Activated T-cell treated with anti-CD3 and anti-CD28 coated beads for 48 hours (primary cell): ENCODE measurements at regions not wholly inside any gene's neighbourhood (a gene's known extent, or its start where the extent isn't known, plus 50 kb on each side); places are given as distances from the start of the nearest gene placed in this dataset.

Experiments
- DNase-seq: peaks from one replicate; pipeline ENCODE4 v3.0.0-alpha.2; 2020; ENCODE audit warnings: low read depth

- no peak for DNase-seq
Measured at GRCh38 chr12:77294016-77294415, 228.6 kb upstream of the E2F7 start.

GRCh38 chr12:77274926-77275325 is 209.6 kb upstream of the E2F7 start:
- no peak for DNase-seq

- no peak for DNase-seq
Measured at GRCh38 chr12:77273898-77274297, 208.5 kb upstream of the E2F7 start.

- no peak for DNase-seq
Measured at GRCh38 chr12:77256956-77257355, 191.6 kb upstream of the E2F7 start.

- DNase-seq: no peak
Measured at GRCh38 chr12:77253321-77253720, 188.0 kb upstream of the E2F7 start.

GRCh38 chr12:77251799-77252198 is 186.4 kb upstream of the E2F7 start:
- DNase-seq: no peak

- DNase-seq: no peak
Measured at GRCh38 chr12:77249892-77250291, 184.5 kb upstream of the E2F7 start.

GRCh38 chr12:77248036-77248435 is 182.7 kb upstream of the E2F7 start:
- no peak for DNase-seq

GRCh38 chr12:77247542-77247941 is 182.2 kb upstream of the E2F7 start:
- DNase-seq: no peak

- DNase-seq: no peak
Measured at GRCh38 chr12:77243345-77243744, 178.0 kb upstream of the E2F7 start.

- no peak for DNase-seq
Measured at GRCh38 chr12:77239617-77240016, 174.2 kb upstream of the E2F7 start.

GRCh38 chr12:77238335-77238734 is 173.0 kb upstream of the E2F7 start:
- DNase-seq: no peak

GRCh38 chr12:77237896-77238295 is 172.5 kb upstream of the E2F7 start:
- no peak for DNase-seq

GRCh38 chr12:77236066-77236465 is 170.7 kb upstream of the E2F7 start:
- DNase-seq: no peak

- no peak for DNase-seq
Measured at GRCh38 chr12:77232045-77232444, 166.7 kb upstream of the E2F7 start.

GRCh38 chr12:77231501-77231918 is 166.1 kb upstream of the E2F7 start:
- DNase-seq: no peak

- DNase-seq: no peak
Measured at GRCh38 chr12:77229640-77230442, 164.5 kb upstream of the E2F7 start.

- no peak for DNase-seq
Measured at GRCh38 chr12:77228376-77228775, 163.0 kb upstream of the E2F7 start.

- no peak for DNase-seq
Measured at GRCh38 chr12:77226368-77226767, 161.0 kb upstream of the E2F7 start.

- DNase-seq: no peak
Measured at GRCh38 chr12:77225373-77225772, 160.0 kb upstream of the E2F7 start.

- no peak for DNase-seq
Measured at GRCh38 chr12:77224346-77224745, 159.0 kb upstream of the E2F7 start.

- DNase-seq: no peak
Measured at GRCh38 chr12:77222336-77222735, 157.0 kb upstream of the E2F7 start.

GRCh38 chr12:77220586-77220985 is 155.2 kb upstream of the E2F7 start:
- DNase-seq: no peak

GRCh38 chr12:77218278-77218677 is 152.9 kb upstream of the E2F7 start:
- DNase-seq: no peak
